DMS 273 (cell line): ENCODE measurements at regions not wholly inside any gene's neighbourhood (a gene's known extent, or its start where the extent isn't known, plus 50 kb on each side); places are given as distances from the start of the nearest gene placed in this dataset.
"Not testable (repeated sequence)": the region's sequence is repeated elsewhere in the genome, so short reads cannot be mapped to it uniquely, and the experiment has no call there.

Source experiments
- DNase-seq: peaks from one replicate; lab custom pipeline; 2025; ENCODE audit not compliant: unreplicated experiment; lab: John Stamatoyannopoulos, UW

DNA sequence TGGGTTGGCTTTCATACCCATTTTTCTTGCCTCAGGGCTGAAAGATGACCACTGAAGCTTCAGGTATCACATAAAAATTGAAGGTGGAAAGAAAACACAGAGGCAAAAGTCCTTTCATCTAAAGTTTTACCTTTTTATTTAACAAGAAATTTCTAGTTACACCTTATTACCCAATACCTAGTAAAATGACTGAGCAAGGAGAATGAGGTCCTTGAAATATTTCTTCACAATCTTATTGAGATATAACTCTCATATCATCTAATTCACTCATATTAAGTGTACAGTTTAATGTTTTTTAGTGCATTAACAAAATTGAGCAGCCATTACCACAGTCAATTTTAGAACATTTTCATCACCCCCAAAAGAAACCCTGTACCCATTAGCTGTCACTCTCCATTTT, 112.9 kb upstream of the ADTRP start:
- no peak for DNase-seq

GRCh38 chr6:11890849-11891248, 112.2 kb upstream of the ADTRP start:
- no peak for DNase-seq

GRCh38 chr6:11890209-11890608, 111.6 kb upstream of the ADTRP start:
- DNase-seq: no peak

- no peak for DNase-seq
Measured at GRCh38 chr6:11889572-11889971, 111.0 kb upstream of the ADTRP start.

- no peak for DNase-seq
Measured at GRCh38 chr6:11888727-11889126, 110.1 kb upstream of the ADTRP start.

- no peak for DNase-seq
Measured at GRCh38 chr6:11885159-11885558, 106.6 kb upstream of the ADTRP start.

DNA sequence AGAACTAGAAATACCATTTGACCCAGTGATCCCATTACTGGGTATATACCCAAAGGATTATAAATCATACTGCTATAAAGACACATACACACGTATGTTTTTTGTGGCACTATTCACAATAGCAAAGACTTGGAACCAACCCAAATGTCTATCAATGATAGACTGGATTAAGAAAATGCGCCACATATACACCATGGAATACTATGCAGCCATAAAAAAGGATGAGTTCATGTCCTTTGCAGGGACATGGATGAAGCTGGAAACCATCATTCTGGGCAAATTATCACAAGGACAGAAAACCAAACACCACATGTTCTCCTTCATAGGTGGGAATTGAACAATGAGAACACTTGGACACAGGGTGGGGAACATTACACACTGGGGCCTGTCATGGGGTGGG, 104.9 kb upstream of the ADTRP start:
- not testable (repeated sequence) for DNase-seq

DNA sequence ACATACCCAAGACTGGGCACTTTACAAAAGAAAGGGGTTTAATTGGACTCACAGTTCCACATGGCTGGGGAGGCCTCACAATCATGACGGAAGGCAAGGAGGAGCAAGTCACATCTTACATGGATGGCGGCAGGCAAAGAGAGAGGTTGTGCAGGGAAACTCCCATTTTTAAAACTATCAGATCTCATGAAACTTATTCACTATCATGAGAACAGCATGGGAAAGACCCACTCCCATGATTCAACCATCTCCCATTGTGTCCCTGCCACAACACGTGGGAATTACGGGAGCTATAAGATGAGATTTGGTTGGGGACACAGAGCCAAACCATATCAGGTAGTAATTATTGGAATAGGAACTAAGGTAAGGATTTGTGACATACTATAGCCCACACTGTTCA, 101.6 kb upstream of the ADTRP start:
- DNase-seq: not testable (repeated sequence)

DNA sequence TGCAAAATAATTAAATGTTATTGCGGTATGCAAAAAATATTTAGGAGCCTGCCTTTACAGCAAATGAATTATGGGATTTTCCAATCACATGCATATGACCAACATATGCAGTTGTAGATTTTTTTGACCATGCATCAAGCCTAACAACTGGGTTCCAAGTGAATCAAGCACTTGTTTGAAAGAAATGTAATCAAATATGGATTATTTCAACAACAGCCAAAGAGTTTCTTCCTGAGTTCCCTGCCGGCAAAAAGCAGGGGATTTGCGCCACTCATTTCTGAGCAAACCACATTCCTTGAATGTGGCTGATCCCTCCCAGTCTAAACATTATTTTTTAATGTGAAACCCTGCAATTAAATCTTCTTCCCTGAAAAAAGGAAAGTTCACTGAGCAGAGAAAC, 100.1 kb upstream of the ADTRP start:
- no peak for DNase-seq

DNA sequence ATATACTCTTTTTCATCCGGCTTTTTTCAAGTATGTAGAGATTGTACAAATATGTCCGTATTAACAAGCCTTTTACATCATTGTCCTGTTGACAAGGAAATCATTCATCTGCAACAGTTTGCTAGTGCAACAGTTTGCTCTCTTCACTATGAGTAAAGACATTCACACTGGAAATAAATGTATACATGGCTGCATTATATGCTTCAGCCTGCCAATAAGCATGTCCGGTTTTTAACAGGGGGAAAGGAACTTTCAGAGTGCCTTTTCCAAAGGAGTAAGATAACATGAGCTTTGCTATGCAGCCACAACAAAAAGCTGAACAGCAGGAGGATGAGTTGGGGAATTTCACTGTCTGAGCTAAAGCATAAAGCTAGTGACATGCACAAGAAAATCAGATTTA, 99.4 kb upstream of the ADTRP start:
- no peak for DNase-seq

DNA sequence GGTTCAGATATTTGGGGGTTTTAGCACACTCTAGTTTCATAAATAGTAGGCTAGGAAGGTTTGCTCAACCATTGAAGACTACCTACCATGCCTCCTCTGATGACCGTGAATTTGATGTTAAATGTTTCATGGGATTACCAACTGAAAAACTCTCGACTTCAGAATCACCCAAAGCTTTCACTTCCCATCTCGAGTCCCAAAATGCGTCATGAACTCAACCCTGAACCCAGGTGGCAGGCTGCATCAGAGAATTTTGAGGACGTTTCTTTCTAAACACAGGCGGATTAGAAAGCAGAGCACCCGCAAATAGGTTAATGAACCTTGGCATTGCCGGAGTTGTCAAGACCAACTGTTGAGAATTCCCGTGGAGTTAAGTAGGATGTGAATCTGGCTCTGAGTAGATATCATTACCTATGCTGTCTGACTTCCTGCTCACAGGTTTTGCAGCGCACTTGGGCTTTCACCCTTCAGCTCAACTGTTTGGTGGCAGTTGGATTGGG, 98.4 kb upstream of the ADTRP start:
- DNase-seq: no peak

- no peak for DNase-seq
Measured at GRCh38 chr6:11875325-11876109, 96.9 kb upstream of the ADTRP start.

DNA sequence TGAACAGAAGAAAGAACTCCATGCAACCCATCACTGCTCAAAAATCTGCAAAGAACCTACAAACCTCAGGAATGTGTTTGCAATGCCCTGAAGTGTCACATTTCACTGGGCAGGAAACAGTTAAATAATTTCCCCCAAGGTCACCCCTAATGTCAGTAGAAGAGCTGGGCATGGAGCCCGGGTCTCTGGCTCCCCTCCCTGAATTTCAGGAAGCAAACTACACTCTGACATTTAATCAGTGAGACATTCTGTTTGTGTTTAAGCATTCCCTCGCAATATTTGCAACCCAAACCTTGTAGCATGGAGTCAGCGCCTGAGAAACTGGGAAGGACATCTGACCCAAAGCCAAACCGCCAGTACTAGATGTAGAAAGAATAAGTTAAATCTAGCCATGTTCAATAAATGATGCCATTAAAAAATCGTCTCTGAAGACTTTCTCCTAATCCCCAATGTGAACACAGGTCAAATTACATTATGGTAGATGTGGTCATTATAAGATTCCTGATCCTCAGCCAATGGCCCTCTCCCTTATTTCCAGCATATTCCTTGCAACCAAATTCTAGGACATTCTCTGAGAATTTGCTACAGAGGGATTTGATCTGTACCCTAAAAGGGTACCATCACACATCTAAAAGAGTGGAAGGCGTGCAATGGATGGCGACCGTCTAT, 91.2 kb upstream of the ADTRP start:
- DNase-seq: no peak

- DNase-seq: no peak
Measured at GRCh38 chr6:11868392-11868791, 89.8 kb upstream of the ADTRP start.

DNA sequence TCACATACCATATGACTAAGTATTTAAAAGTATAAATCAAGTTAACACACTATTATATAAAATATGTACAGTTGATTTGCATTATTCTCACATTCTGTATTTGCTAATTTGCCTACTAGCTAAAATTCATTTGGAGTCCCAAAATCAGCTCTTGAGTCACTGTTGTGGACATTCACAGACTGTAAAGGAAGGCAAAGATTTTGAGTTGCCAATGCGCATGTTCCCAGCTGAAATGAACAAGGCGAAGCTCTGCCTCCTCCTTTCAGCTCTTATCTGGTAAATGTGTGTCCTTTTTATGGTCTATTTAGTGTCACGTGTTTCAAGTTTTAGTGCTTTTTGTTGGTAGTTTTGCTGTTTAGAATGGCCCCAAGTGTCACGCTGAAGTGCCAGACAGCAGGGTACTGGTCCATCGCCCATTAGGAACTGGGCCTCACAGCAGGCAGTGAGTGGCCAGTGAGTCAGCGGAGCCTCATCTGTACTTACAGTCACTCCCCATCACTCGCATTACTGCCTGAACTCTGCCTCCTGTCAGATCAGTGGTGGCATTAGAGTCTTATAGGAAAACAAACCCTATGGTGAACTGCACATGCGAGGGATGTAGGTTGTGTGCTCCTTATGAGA, 87.2 kb upstream of the ADTRP start:
- DNase-seq: no peak

- no peak for DNase-seq
Measured at GRCh38 chr6:11858439-11858838, 79.8 kb upstream of the ADTRP start.

DNA sequence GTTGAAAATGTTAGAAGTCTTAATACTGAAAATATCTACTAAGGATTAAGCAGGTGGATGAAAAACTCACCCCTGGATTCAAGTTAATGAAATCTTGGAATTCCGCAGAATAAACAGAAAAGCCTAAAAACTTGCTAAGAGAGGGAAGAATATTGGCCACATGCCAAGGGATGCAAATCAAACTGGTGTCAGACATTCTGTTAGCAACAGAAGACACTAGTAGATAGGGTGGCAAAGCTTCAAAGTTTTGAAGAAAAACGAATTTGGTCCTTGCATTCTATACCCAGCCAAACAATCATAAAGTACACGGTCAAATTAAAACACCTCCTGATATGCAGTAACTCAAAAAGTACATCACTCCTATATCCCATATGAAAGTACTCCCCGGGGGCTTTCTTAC, 77.1 kb upstream of the ADTRP start:
- DNase-seq: no peak

- DNase-seq: no peak
Measured at GRCh38 chr6:11854408-11855165, 76.0 kb upstream of the ADTRP start.

GRCh38 chr6:11853678-11854407, 75.2 kb upstream of the ADTRP start:
- no peak for DNase-seq

DNA sequence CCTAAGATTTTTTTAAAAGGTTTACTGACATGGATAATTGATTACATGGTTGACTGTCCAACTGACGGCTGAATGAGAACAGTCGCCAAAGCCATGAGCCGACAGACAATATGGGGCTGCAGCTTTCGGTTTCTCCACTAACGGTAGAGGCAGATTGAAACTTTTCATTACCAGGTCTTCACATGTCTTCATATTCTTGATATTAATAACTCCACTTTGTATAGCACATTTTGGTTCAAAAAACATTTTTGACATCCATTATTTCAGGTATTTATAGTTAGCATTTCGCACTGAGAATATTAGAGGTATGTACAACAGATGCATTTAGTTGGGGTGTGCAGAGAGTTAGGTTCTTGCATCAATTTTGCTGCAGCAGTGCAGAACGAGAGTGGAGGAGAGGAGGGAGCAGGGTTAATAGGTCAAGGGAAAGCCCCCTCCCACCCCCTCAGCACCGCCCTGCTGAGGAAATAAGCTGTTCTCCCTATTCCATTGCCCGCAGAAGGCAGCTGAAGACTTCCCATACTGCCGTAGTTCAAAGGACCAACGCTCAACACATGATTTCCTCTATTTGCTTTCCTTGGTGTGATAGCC, 73.6 kb upstream of the ADTRP start:
- DNase-seq: no peak
